Limb (tissue), 2 donors: ENCODE measurements at regions not wholly inside any gene's neighbourhood (a gene's known extent, or its start where the extent isn't known, plus 50 kb on each side); places are given as distances from the start of the nearest gene placed in this dataset.
A peak's percentile ranks its signal among the peaks of the same experiment; 100 is the strongest.

ENCODE experiments used
- DNase-seq, 2 donors: peaks; one replicate each; pipeline ENCODE4 v3.0.0-alpha.2; 2016; ENCODE audit errors: extremely low spot score in 2 of 2

- DNase-seq: no peak
These were observed 710.1 kb upstream of the STXBP6 start for GRCh38 chr14:25759920-25760655.

GRCh38 chr14:25759256-25759655 is 709.3 kb upstream of the STXBP6 start:
- DNase-seq: no peak

DNA sequence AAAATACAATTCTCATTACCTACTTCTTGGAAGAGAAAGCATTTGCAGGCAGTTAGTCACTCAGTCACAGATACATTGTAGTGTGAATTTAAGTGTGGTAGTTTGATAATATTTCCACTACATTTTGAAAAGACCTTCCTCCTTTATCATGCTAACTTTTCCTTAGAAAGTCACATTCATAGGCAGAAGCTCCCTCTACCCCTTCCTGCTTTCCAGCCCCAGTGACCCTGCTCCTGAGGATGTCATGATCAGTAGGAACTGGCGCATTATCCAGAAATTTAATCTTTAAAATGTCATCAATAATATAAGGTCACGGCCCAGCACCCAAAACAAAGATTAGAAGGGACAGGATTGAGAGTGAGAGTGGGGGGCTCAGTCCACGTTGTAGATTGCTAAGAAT is 707.4 kb upstream of the STXBP6 start:
- no peak for DNase-seq

GRCh38 chr14:25756876-25757275 is 706.9 kb upstream of the STXBP6 start:
- DNase-seq: no peak

- DNase-seq: no peak
These were observed 703.2 kb upstream of the STXBP6 start for GRCh38 chr14:25753130-25753529.

- DNase-seq: peak in 1 of 2 donors; percentile 27
These were observed 700.5 kb upstream of the STXBP6 start for GRCh38 chr14:25750436-25750835.
